ENCODE measurements at regions not wholly inside any gene's neighbourhood (a gene's known extent, or its start where the extent isn't known, plus 50 kb on each side); places are given as distances from the start of the nearest gene placed in this dataset.

DNA sequence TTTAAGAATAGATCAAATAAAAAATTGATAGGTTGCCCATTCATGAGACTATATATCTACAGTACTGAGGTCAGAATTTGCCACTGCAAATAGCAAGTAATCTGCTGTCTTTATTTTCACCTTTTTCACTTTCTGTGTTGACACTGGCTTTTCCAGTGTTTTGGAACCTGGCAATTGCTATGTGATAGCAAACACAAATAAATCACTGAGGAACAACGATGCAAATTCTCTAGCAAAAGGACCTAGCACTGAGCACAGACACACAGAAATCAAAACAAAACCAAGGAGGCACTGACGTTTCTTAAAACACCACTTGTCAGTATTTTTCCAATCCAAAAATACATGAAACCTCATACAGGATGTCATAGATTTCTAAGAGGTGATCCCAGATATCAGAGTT, 210.7 kb downstream of the DHX15 start:
- TF ChIP-seq, protein P1, sequence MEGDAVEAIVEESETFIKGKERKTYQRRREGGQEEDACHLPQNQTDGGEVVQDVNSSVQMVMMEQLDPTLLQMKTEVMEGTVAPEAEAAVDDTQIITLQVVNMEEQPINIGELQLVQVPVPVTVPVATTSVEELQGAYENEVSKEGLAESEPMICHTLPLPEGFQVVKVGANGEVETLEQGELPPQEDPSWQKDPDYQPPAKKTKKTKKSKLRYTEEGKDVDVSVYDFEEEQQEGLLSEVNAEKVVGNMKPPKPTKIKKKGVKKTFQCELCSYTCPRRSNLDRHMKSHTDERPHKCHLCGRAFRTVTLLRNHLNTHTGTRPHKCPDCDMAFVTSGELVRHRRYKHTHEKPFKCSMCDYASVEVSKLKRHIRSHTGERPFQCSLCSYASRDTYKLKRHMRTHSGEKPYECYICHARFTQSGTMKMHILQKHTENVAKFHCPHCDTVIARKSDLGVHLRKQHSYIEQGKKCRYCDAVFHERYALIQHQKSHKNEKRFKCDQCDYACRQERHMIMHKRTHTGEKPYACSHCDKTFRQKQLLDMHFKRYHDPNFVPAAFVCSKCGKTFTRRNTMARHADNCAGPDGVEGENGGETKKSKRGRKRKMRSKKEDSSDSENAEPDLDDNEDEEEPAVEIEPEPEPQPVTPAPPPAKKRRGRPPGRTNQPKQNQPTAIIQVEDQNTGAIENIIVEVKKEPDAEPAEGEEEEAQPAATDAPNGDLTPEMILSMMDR (conservative IDR thresholded peaks at IDR 0.05; ENCODE audit: low read length): no peak
- no peak for TF ChIP-seq EZH2phosphoT487 (IDR thresholded peaks at IDR 0.05; ENCODE audit: borderline replicate concordance, low read depth, low read length)
